ENCODE measurements at regions not wholly inside any gene's neighbourhood (a gene's known extent, or its start where the extent isn't known, plus 50 kb on each side); places are given as distances from the start of the nearest gene placed in this dataset.

DNA sequence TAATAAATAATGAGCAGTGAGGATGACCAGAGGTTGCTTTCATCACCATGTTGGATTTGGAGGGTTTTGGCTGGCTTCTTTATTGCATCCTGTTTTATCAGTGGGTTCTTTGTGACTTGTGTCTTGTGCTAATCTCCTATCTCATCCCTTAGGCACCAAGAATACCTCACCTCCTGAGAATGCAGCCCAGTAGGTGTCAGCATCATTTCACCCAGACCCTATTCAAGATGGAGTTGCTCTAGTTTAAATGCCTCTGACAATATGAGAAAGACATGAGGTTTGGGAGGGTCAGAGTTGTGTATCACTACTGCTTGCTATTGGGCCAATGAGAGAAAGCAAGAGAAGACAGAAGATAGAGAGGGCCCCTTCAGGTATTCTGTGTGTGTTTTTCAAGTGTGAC is 592.2 kb downstream of the ETNK1 start:
- no peak overlapping the region for H3K27ac ChIP-seq
- TF ChIP-seq ZFX (IDR thresholded peaks at IDR 0.05; ENCODE audit: borderline replicate concordance) (no peak), CTCF (IDR thresholded peaks at IDR 0.05) (peak; percentile 10; the same call in 1 of the 2 replicates)

DNA sequence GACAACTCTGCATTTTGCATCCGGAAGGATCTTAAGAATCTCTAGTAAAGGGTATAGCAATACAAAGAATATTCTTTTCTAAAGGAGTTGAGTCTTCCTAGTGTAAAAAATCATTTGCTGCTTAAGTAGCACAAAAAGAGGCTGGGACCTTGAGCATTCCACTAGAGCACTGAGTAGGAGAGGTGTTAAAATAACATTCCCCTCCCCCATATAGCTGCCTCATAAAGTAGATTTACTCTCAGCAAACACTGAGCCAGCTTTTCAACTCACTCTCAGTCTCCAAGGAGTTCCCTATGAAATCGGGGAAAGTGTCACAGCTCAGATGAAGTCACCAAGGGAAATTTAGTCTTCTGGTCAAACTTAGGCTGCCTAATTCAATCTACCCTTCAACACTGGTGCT is 592.7 kb downstream of the ETNK1 start:
- TF ChIP-seq CTCF (IDR thresholded peaks at IDR 0.05) (no peak), ZFX (IDR thresholded peaks at IDR 0.05; ENCODE audit: borderline replicate concordance) (no peak)
- H3K27ac ChIP-seq, result no peak overlapping the region

DNA sequence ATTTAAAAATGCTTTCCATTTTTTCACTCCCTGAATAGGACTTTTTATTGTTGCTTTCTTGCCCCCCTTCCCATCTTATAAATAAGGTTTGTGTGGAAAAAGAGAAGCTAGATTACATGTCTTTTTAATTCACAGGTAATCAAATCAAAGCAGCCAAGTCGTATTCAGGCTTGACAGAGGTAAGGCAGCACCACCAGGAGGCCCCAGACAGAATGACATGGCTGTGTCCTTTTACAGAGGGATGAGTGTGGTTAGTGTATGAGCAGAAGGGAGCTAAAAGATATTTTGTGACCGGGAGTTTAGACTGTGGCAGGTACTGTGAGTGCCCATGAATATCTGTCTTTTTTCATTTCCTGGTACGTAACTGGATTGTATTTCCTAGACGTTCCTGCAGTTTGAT is 596.1 kb downstream of the ETNK1 start:
- H3K27ac ChIP-seq, result no peak overlapping the region
- TF ChIP-seq ZFX (IDR thresholded peaks at IDR 0.05; ENCODE audit: borderline replicate concordance) (no peak), CTCF (IDR thresholded peaks at IDR 0.05) (peak; percentile 77)

- TF ChIP-seq CTCF (IDR thresholded peaks at IDR 0.05) (no peak), ZFX (IDR thresholded peaks at IDR 0.05; ENCODE audit: borderline replicate concordance) (no peak)
- H3K27ac ChIP-seq, result no peak overlapping the region
These were observed 597.0 kb downstream of the ETNK1 start for GRCh38 chr12:23221926-23222325.

DNA sequence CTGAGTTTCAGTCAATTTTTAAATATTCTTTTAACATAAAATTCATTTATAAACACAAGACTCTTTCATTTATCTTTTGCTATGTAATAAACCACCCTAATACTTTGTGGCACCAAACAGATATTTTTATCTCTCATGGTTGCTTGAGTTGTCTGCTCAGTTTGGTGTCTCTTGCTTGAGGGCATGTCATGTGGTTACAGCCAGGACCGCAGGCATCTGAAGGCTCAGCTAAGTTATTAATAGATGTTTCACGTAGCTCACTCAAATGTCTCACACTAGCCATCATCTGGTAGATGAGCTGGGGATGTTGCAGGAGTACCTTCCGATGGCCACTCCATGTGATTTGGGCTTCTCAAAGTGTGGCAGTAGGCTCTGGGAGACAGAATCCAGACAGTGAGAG is 597.8 kb downstream of the ETNK1 start:
- TF ChIP-seq ZFX (IDR thresholded peaks at IDR 0.05; ENCODE audit: borderline replicate concordance) (no peak), CTCF (IDR thresholded peaks at IDR 0.05) (no peak)
- no peak overlapping the region for H3K27ac ChIP-seq

DNA sequence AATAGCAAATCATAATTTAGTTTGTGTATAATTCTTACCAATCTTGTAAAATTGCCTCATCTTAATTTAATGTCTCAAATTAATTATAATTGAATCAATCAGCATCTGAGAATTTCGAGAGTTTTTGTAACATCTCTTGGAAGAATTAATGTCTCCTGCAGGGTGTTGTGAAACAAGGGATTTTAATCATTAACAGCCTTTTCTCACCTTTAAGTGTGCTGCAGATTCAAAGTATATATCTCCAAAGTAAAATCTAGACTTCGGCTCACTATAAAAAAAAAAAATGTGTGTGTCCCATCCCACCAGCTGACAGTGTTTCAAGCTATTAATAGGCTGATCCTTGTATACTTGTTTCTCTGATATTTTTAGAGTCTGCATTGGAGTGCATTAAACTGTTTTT is 603.1 kb downstream of the ETNK1 start:
- no peak overlapping the region for H3K27ac ChIP-seq
- TF ChIP-seq ZFX (IDR thresholded peaks at IDR 0.05; ENCODE audit: borderline replicate concordance) (no peak), CTCF (IDR thresholded peaks at IDR 0.05) (no peak)

GRCh38 chr12:23230899-23231298 is 605.9 kb downstream of the ETNK1 start:
- TF ChIP-seq ZFX (IDR thresholded peaks at IDR 0.05; ENCODE audit: borderline replicate concordance) (no peak), CTCF (IDR thresholded peaks at IDR 0.05) (no peak)
- no peak overlapping the region for H3K27ac ChIP-seq

Data from 22Rv1 (cell line).